WTC11 (cell line): ENCODE measurements at regions not wholly inside any gene's neighbourhood (a gene's known extent, or its start where the extent isn't known, plus 50 kb on each side); places are given as distances from the start of the nearest gene placed in this dataset.

Experiments used
- ATAC-seq: fragments of 200-7000 bp; cut with Tn5 transposase; 2 replicates; pipeline ENCODE4 v1.10.0; 2021; ENCODE audit warnings: mild to moderate bottlenecking, moderate library complexity
- CTCF ChIA-PET: fragments of 300-600 bp; sonication (Branson Sonifier 250); formaldehyde crosslinking; loops from one replicate; lab custom pipeline; 2021; ENCODE audit warnings: antibody characterized with exemption; lab: Charles Lee
- POLR2A ChIA-PET: fragments of 350-600 bp; sonication (Branson Sonifier 250); formaldehyde crosslinking; loops from one replicate; lab custom pipeline; 2021; ENCODE audit warnings: antibody characterized with exemption; lab: Charles Lee
- DNase-seq: peaks from one replicate; pipeline ENCODE4 v3.0.0; 2021; ENCODE audit warnings: low spot score
- H3K27ac Mint-ChIP-seq: 2 replicates; pipeline ENCODE4 v1.8.0; 2021; ENCODE audit warnings: mixed read lengths
- H3K27me3 Mint-ChIP-seq: 2 replicates; pipeline ENCODE4 v1.8.0; 2021; ENCODE audit warnings: low read depth, mild to moderate bottlenecking, moderate library complexity, mixed read lengths
- H3K36me3 Mint-ChIP-seq: 2 replicates; pipeline ENCODE4 v1.8.0; 2021; ENCODE audit warnings: mixed read lengths
- H3K4me1 Mint-ChIP-seq: 2 replicates; pipeline ENCODE4 v1.8.0; 2022; ENCODE audit warnings: mixed read lengths
- H3K4me3 Mint-ChIP-seq: 2 replicates; pipeline ENCODE4 v1.8.0; 2021; ENCODE audit warnings: mild to moderate bottlenecking, moderate library complexity, mixed read lengths
- H3K9me3 Mint-ChIP-seq: 2 replicates; pipeline ENCODE4 v1.8.0; 2021; ENCODE audit warnings: mixed read lengths
- ATF1 ChIP-seq: sonication (generic); formaldehyde crosslinking; IDR thresholded peaks from 2 replicates; pipeline ENCODE4 v1.8.1; 2023; ENCODE audit warnings: mild to moderate bottlenecking, moderate library complexity, missing genetic modification reagents
- CREM ChIP-seq: sonication (generic); formaldehyde crosslinking; IDR thresholded peaks from 2 replicates; pipeline ENCODE4 v1.8.1; 2022; ENCODE audit warnings: mild to moderate bottlenecking, missing genetic modification reagents, moderate library complexity
- FOXJ3 ChIP-seq: sonication (generic); formaldehyde crosslinking; IDR thresholded peaks from 2 replicates; pipeline ENCODE4 v1.9.0; 2021; ENCODE audit warnings: missing genetic modification reagents, mild to moderate bottlenecking, borderline replicate concordance
- FOXK1 ChIP-seq: sonication (generic); formaldehyde crosslinking; IDR thresholded peaks from 2 replicates; pipeline ENCODE4 v1.8.0; 2022; ENCODE audit warnings: mild to moderate bottlenecking, moderate library complexity, missing genetic modification reagents
- FOXP1 ChIP-seq: sonication (generic); formaldehyde crosslinking; IDR thresholded peaks from 2 replicates; pipeline ENCODE4 v1.8.0; 2022; ENCODE audit warnings: missing genetic modification reagents, mild to moderate bottlenecking, moderate library complexity, borderline replicate concordance
- GABPB1 ChIP-seq: sonication (generic); formaldehyde crosslinking; IDR thresholded peaks from 2 replicates; pipeline ENCODE4 v1.8.1; 2023; ENCODE audit warnings: mild to moderate bottlenecking, missing genetic modification reagents
- GTF2I ChIP-seq: fragments of 250-450 bp; sonication (Bioruptor Pico); conservative IDR thresholded peaks from 2 replicates; pipeline ENCODE4 v1.4.0; 2021; ENCODE audit warnings: mild to moderate bottlenecking
- JAZF1 ChIP-seq: fragments of 250-450 bp; sonication (Bioruptor Pico); IDR thresholded peaks from 2 replicates; pipeline ENCODE4 v1.9.0; 2021; ENCODE audit warnings: moderate library complexity, mild to moderate bottlenecking, inconsistent platforms
- KAT7 ChIP-seq: sonication (generic); formaldehyde crosslinking; IDR thresholded peaks from 2 replicates; pipeline ENCODE4 v1.8.1; 2023; ENCODE audit warnings: missing genetic modification reagents, mild to moderate bottlenecking, borderline replicate concordance
- MYBL2 ChIP-seq: sonication (generic); formaldehyde crosslinking; IDR thresholded peaks from 2 replicates; pipeline ENCODE4 v1.8.1; 2023; ENCODE audit warnings: mild to moderate bottlenecking, moderate library complexity, missing genetic modification reagents
- NR2C2 ChIP-seq: sonication (generic); formaldehyde crosslinking; IDR thresholded peaks from 2 replicates; pipeline ENCODE4 v1.8.0; 2022; ENCODE audit warnings: mild to moderate bottlenecking, missing genetic modification reagents
- OVOL2 ChIP-seq: fragments of 250-450 bp; sonication (Bioruptor Pico); IDR thresholded peaks from 2 replicates; pipeline ENCODE4 v1.9.0; 2021; ENCODE audit warnings: mild to moderate bottlenecking, borderline replicate concordance
- RORB ChIP-seq: fragments of 250-450 bp; sonication (Bioruptor Pico); IDR thresholded peaks from 2 replicates; pipeline ENCODE4 v1.9.0; 2021; ENCODE audit warnings: mild to moderate bottlenecking
- SMAD3 ChIP-seq: sonication (generic); formaldehyde crosslinking; IDR thresholded peaks from 2 replicates; pipeline ENCODE4 v1.8.0; 2022; ENCODE audit warnings: missing genetic modification reagents, mild to moderate bottlenecking, borderline replicate concordance
- SMAD4 ChIP-seq: sonication (generic); formaldehyde crosslinking; IDR thresholded peaks from 2 replicates; pipeline ENCODE4 v1.8.0; 2022; ENCODE audit warnings: mild to moderate bottlenecking, missing genetic modification reagents
- TEAD4 ChIP-seq: sonication (generic); formaldehyde crosslinking; IDR thresholded peaks from 2 replicates; pipeline ENCODE4 v1.8.0; 2022; ENCODE audit warnings: mild to moderate bottlenecking, missing genetic modification reagents
- ZNF263 ChIP-seq: sonication (generic); formaldehyde crosslinking; IDR thresholded peaks from 2 replicates; pipeline ENCODE4 v1.8.1; 2022; ENCODE audit warnings: low read depth, mild to moderate bottlenecking, moderate library complexity, missing genetic modification reagents
- TF ChIP-seq, protein P1 (sequence below): sonication (generic); formaldehyde crosslinking; IDR thresholded peaks from 2 replicates; pipeline ENCODE4 v1.8.1; 2023; ENCODE audit warnings: mild to moderate bottlenecking, missing genetic modification reagents, moderate library complexity
- TF ChIP-seq, protein P2 (sequence below): sonication (generic); formaldehyde crosslinking; IDR thresholded peaks from 2 replicates; pipeline ENCODE4 v1.8.1; 2023; ENCODE audit warnings: mild to moderate bottlenecking, missing genetic modification reagents, borderline replicate concordance
- TF ChIP-seq, protein P3 (sequence below): sonication (generic); formaldehyde crosslinking; IDR thresholded peaks from 2 replicates; pipeline ENCODE4 v1.8.1; 2022; ENCODE audit warnings: low read depth, missing genetic modification reagents, borderline replicate concordance
- TF ChIP-seq, protein P4 (sequence below): sonication (generic); formaldehyde crosslinking; IDR thresholded peaks from 2 replicates; pipeline ENCODE4 v1.8.0; 2022; ENCODE audit warnings: mild to moderate bottlenecking, missing genetic modification reagents
- TF ChIP-seq, protein P5 (sequence below): fragments of 250-450 bp; sonication (Bioruptor Pico); IDR thresholded peaks from 2 replicates; pipeline ENCODE4 v1.9.0; 2021; ENCODE audit warnings: mild to moderate bottlenecking
- TF ChIP-seq, protein P6 (sequence below): sonication (generic); formaldehyde crosslinking; IDR thresholded peaks from 2 replicates; pipeline ENCODE4 v1.8.1; 2023; ENCODE audit warnings: mild to moderate bottlenecking, missing genetic modification reagents, moderate library complexity

DNA sequence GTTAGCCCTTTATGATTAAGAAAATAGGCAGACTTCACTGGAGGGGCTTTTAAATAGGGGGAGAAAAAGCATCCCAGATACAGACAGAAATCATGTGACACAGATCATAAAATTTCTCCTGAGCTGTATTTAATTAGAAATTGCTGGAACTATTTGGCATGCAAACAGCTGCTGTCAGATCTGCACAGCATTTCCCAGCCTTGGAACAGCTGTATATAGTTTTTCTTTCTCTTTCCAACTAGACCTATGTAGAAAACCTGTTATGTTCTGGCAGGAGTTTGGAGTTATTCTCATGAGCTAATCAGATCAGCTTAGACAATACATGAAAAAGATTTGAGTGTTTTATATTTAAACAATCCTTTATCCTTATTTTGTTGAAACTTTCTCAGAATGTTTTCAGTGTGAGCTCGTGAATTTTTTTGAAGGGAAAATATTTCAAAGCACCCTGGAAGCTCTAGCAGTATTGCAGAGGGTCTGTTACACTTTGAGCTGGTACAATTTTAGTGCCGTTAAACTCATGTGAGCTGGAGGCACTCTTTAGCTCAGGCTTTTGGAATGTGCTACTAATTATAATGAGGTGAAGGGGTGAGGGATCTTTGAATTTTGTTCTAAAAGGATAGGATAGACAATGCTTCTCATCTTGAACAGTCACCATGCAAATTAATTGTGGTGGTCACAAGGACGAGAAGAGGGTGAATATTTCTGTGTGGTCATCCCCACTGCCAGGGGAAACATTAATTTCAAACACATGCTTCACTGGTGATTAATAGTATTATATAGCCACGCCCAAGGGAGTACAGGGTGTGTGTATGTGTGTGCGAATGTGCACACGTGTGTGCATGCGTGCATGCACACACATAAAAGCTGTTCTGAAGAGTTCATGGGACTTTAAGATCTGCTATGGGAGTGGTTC lies 239.4 kb upstream of the FBXL7 start:
- ATAC-seq (no peak), DNase-seq (no peak)
- Mint-ChIP-seq H3K4me1 (peaks cover 11% of the 10 kb centered on the region), H3K36me3 (no peaks in the 10 kb centered on the region), H3K27ac (no peak overlapping the region), H3K4me3 (no peak overlapping the region), H3K27me3 (no peaks in the 10 kb centered on the region), H3K9me3 (no peaks in the 10 kb centered on the region)
- CTCF ChIA-PET: interaction anchor here (1.0 to 1.6 kb wide), 3 partner anchors 30 to 155 kb away, joined by 3 to 4 read pairs (median 4); no protein-coding TSS in a partner anchor
- TF ChIP-seq GTF2I: no peak
- TF ChIP-seq, protein P1, sequence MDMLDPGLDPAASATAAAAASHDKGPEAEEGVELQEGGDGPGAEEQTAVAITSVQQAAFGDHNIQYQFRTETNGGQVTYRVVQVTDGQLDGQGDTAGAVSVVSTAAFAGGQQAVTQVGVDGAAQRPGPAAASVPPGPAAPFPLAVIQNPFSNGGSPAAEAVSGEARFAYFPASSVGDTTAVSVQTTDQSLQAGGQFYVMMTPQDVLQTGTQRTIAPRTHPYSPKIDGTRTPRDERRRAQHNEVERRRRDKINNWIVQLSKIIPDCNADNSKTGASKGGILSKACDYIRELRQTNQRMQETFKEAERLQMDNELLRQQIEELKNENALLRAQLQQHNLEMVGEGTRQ (CRISPR knock-in tag): no peak
- no peak for TF ChIP-seq JAZF1 (CRISPR knock-in tag)
- no peak for TF ChIP-seq FOXJ3 (CRISPR knock-in tag)
- TF ChIP-seq, protein P2, sequence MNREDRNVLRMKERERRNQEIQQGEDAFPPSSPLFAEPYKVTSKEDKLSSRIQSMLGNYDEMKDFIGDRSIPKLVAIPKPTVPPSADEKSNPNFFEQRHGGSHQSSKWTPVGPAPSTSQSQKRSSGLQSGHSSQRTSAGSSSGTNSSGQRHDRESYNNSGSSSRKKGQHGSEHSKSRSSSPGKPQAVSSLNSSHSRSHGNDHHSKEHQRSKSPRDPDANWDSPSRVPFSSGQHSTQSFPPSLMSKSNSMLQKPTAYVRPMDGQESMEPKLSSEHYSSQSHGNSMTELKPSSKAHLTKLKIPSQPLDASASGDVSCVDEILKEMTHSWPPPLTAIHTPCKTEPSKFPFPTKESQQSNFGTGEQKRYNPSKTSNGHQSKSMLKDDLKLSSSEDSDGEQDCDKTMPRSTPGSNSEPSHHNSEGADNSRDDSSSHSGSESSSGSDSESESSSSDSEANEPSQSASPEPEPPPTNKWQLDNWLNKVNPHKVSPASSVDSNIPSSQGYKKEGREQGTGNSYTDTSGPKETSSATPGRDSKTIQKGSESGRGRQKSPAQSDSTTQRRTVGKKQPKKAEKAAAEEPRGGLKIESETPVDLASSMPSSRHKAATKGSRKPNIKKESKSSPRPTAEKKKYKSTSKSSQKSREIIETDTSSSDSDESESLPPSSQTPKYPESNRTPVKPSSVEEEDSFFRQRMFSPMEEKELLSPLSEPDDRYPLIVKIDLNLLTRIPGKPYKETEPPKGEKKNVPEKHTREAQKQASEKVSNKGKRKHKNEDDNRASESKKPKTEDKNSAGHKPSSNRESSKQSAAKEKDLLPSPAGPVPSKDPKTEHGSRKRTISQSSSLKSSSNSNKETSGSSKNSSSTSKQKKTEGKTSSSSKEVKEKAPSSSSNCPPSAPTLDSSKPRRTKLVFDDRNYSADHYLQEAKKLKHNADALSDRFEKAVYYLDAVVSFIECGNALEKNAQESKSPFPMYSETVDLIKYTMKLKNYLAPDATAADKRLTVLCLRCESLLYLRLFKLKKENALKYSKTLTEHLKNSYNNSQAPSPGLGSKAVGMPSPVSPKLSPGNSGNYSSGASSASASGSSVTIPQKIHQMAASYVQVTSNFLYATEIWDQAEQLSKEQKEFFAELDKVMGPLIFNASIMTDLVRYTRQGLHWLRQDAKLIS (CRISPR knock-in tag): no peak
- TF ChIP-seq ATF1: no peak
- no peak for TF ChIP-seq FOXP1 (CRISPR knock-in tag)
- TF ChIP-seq ZNF263: no peak
- POLR2A ChIA-PET: interaction anchor here (0.7 kb wide), 1 partner anchor 726 kb away, joined by 4 read pairs; no protein-coding TSS in a partner anchor

DNA sequence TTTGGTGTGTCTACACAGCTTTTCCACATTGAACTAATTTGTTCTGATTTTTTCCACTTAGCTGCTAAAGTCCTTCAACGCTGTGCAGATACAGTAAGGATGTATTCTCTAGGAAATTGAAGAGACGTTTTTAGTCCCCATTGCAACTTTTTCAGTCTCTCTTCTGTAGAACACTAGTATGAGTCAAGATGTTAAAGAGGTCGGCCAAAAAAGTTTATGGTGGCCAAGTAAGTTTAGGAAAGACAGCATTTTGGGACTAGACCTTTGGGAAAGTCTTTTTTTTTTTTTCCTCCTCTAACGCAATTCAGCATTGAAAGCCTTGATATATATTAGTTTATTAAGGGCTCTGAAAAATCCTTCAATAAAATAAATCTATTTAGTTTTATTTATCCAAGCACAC lies 243.5 kb upstream of the FBXL7 start:
- TF ChIP-seq, protein P3, sequence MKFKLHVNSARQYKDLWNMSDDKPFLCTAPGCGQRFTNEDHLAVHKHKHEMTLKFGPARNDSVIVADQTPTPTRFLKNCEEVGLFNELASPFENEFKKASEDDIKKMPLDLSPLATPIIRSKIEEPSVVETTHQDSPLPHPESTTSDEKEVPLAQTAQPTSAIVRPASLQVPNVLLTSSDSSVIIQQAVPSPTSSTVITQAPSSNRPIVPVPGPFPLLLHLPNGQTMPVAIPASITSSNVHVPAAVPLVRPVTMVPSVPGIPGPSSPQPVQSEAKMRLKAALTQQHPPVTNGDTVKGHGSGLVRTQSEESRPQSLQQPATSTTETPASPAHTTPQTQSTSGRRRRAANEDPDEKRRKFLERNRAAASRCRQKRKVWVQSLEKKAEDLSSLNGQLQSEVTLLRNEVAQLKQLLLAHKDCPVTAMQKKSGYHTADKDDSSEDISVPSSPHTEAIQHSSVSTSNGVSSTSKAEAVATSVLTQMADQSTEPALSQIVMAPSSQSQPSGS (CRISPR knock-in tag): no peak
- TF ChIP-seq SMAD3 (CRISPR knock-in tag) (no peak), KAT7 (CRISPR knock-in tag) (no peak), GABPB1 (no peak)
- TF ChIP-seq, protein P4, sequence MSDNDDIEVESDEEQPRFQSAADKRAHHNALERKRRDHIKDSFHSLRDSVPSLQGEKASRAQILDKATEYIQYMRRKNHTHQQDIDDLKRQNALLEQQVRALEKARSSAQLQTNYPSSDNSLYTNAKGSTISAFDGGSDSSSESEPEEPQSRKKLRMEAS: no peak

DNA sequence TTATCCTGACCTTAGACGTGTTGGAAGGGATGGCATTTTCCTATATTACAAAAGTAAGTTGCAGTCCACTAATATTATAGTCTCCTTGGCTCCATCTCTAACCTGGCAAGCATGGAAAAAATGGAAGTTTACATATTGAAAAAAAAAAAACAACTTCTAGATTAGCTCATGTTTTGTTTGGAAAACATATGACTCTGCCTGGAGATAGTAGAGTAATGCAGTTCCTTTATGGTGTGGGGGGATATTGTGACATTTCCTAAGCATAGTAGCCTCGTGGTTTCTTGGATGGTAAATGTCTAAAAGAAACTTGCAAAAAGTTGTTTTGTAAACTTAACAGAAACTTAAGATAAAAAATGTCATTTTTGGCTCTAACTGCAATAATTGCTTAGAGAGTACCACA lies 244.4 kb upstream of the FBXL7 start:
- ATAC-seq (no peak), DNase-seq (no peak)
- POLR2A ChIA-PET: no interaction called here
- no peak overlapping the region for H3K27ac Mint-ChIP-seq
- no peaks in the 10 kb centered on the region for H3K4me1 Mint-ChIP-seq
- no peaks in the 10 kb centered on the region for H3K36me3 Mint-ChIP-seq
- H3K9me3 Mint-ChIP-seq: no peaks in the 10 kb centered on the region
- no peak overlapping the region for H3K4me3 Mint-ChIP-seq
- CTCF ChIA-PET: no interaction called here
- no peaks in the 10 kb centered on the region for H3K27me3 Mint-ChIP-seq
- no peak for TF ChIP-seq MYBL2 (CRISPR knock-in tag)
- TF ChIP-seq, protein P5, sequence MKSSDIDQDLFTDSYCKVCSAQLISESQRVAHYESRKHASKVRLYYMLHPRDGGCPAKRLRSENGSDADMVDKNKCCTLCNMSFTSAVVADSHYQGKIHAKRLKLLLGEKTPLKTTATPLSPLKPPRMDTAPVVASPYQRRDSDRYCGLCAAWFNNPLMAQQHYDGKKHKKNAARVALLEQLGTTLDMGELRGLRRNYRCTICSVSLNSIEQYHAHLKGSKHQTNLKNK (CRISPR knock-in tag): no peak
- TF ChIP-seq OVOL2 (CRISPR knock-in tag): no peak
- TF ChIP-seq, protein P3 (CRISPR knock-in tag): no peak
- no peak for TF ChIP-seq SMAD4 (CRISPR knock-in tag)
- TF ChIP-seq CREM (CRISPR knock-in tag): no peak
- TF ChIP-seq NR2C2 (CRISPR knock-in tag): no peak
- TF ChIP-seq, protein P6, sequence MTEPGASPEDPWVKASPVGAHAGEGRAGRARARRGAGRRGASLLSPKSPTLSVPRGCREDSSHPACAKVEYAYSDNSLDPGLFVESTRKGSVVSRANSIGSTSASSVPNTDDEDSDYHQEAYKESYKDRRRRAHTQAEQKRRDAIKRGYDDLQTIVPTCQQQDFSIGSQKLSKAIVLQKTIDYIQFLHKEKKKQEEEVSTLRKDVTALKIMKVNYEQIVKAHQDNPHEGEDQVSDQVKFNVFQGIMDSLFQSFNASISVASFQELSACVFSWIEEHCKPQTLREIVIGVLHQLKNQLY: no peak
- TF ChIP-seq FOXK1 (CRISPR knock-in tag): no peak
- no peak for TF ChIP-seq RORB (CRISPR knock-in tag)
- TF ChIP-seq TEAD4 (CRISPR knock-in tag): no peak

More for the DNA sequence above, 243.5 kb upstream of the FBXL7 start:
- Mint-ChIP-seq H3K9me3 (no peaks in the 10 kb centered on the region), H3K27ac (no peak overlapping the region), H3K4me3 (no peak overlapping the region), H3K27me3 (no peaks in the 10 kb centered on the region), H3K4me1 (no peaks in the 10 kb centered on the region), H3K36me3 (no peaks in the 10 kb centered on the region)
- CTCF ChIA-PET: no interaction called here
- POLR2A ChIA-PET: no interaction called here
- no peak for ATAC-seq
- no peak for DNase-seq
